ENCODE measurements at regions not wholly inside any gene's neighbourhood (a gene's known extent, or its start where the extent isn't known, plus 50 kb on each side); places are given as distances from the start of the nearest gene placed in this dataset.

- H3K4me1 Mint-ChIP-seq (ENCODE audit: low read depth), result no peaks in the 10 kb centered on the region
- no peak for ATAC-seq
- POLR2A ChIA-PET, result interaction anchor here (0.6 kb wide), 1 partner anchor 231 kb away, joined by 3 read pairs; no protein-coding TSS in a partner anchor
- H3K4me3 Mint-ChIP-seq, result no peak overlapping the region
- CTCF ChIA-PET, result no interaction called here
- peaks cover 7% of the 10 kb centered on the region for H3K27me3 Mint-ChIP-seq
- no peaks in the 10 kb centered on the region for H3K9me3 Mint-ChIP-seq
- H3K36me3 Mint-ChIP-seq (ENCODE audit: low read depth), result no peaks in the 10 kb centered on the region
- intact Hi-C loops (cut with micrococcal nuclease), result no loop called here
- H3K27ac Mint-ChIP-seq, result no peak overlapping the region
- DNase-seq, result no peak
- TF ChIP-seq, protein P1, sequence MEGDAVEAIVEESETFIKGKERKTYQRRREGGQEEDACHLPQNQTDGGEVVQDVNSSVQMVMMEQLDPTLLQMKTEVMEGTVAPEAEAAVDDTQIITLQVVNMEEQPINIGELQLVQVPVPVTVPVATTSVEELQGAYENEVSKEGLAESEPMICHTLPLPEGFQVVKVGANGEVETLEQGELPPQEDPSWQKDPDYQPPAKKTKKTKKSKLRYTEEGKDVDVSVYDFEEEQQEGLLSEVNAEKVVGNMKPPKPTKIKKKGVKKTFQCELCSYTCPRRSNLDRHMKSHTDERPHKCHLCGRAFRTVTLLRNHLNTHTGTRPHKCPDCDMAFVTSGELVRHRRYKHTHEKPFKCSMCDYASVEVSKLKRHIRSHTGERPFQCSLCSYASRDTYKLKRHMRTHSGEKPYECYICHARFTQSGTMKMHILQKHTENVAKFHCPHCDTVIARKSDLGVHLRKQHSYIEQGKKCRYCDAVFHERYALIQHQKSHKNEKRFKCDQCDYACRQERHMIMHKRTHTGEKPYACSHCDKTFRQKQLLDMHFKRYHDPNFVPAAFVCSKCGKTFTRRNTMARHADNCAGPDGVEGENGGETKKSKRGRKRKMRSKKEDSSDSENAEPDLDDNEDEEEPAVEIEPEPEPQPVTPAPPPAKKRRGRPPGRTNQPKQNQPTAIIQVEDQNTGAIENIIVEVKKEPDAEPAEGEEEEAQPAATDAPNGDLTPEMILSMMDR (IDR thresholded peaks at IDR 0.05), result no peak
These were observed 131.5 kb downstream of the SALL1 start for GRCh38 chr16:51019617-51020016.

GRCh38 chr16:51017969-51018368 lies 133.1 kb downstream of the SALL1 start:
- Mint-ChIP-seq H3K36me3 (ENCODE audit: low read depth) (no peaks in the 10 kb centered on the region), H3K9me3 (no peaks in the 10 kb centered on the region), H3K27me3 (peaks cover 7% of the 10 kb centered on the region), H3K4me1 (ENCODE audit: low read depth) (no peaks in the 10 kb centered on the region), H3K27ac (no peak overlapping the region), H3K4me3 (no peak overlapping the region)
- TF ChIP-seq, protein P1 (IDR thresholded peaks at IDR 0.05), result no peak
- CTCF ChIA-PET, result no interaction called here
- no peak for ATAC-seq
- intact Hi-C loops (cut with micrococcal nuclease), result no loop called here
- DNase-seq, result no peak
- POLR2A ChIA-PET, result no interaction called here

- Mint-ChIP-seq H3K36me3 (ENCODE audit: low read depth) (no peaks in the 10 kb centered on the region), H3K4me1 (ENCODE audit: low read depth) (no peaks in the 10 kb centered on the region), H3K4me3 (no peak overlapping the region), H3K27me3 (peaks cover 7% of the 10 kb centered on the region), H3K9me3 (peaks cover 4% of the 10 kb centered on the region), H3K27ac (no peak overlapping the region)
- TF ChIP-seq, protein P1 (IDR thresholded peaks at IDR 0.05), result no peak
- intact Hi-C loops (cut with micrococcal nuclease), result no loop called here
- POLR2A ChIA-PET, result no interaction called here
- no peak for ATAC-seq
- CTCF ChIA-PET, result no interaction called here
- no peak for DNase-seq
These were observed 138.7 kb downstream of the SALL1 start for GRCh38 chr16:51012396-51012795.

- intact Hi-C loops (cut with micrococcal nuclease), result no loop called here
- no peaks in the 10 kb centered on the region for H3K4me1 Mint-ChIP-seq (ENCODE audit: low read depth)
These were observed 140.3 kb downstream of the SALL1 start for GRCh38 chr16:51010817-51011216.

GRCh38 chr16:51009813-51010212 lies 141.3 kb downstream of the SALL1 start:
- CTCF ChIA-PET, result no interaction called here
- no peak overlapping the region for H3K4me3 Mint-ChIP-seq
- POLR2A ChIA-PET, result no interaction called here
- no peaks in the 10 kb centered on the region for H3K36me3 Mint-ChIP-seq (ENCODE audit: low read depth)
- ATAC-seq (no peak), DNase-seq (no peak)
- intact Hi-C loops (cut with micrococcal nuclease), result no loop called here
- no peaks in the 10 kb centered on the region for H3K4me1 Mint-ChIP-seq (ENCODE audit: low read depth)
- H3K27me3 Mint-ChIP-seq, result no peaks in the 10 kb centered on the region
- peaks cover 4% of the 10 kb centered on the region for H3K9me3 Mint-ChIP-seq
- TF ChIP-seq, protein P1 (IDR thresholded peaks at IDR 0.05), result no peak
- no peak overlapping the region for H3K27ac Mint-ChIP-seq

More at GRCh38 chr16:51010817-51011216, 140.3 kb downstream of the SALL1 start:
- no peak overlapping the region for H3K27ac Mint-ChIP-seq
- peaks cover 5% of the 10 kb centered on the region for H3K27me3 Mint-ChIP-seq
- ChIA-PET CTCF (no interaction called here), POLR2A (no interaction called here)
- DNase-seq (no peak), ATAC-seq (no peak)
- H3K4me3 Mint-ChIP-seq, result no peak overlapping the region
- H3K36me3 Mint-ChIP-seq (ENCODE audit: low read depth), result no peaks in the 10 kb centered on the region
- TF ChIP-seq, protein P1 (IDR thresholded peaks at IDR 0.05), result no peak
- peaks cover 4% of the 10 kb centered on the region for H3K9me3 Mint-ChIP-seq

Data from activated CD8-positive, alpha-beta T cell treated with anti-CD3 and anti-CD28 coated beads for 36 hours (primary cell).